ENCODE measurements at regions not wholly inside any gene's neighbourhood (a gene's known extent, or its start where the extent isn't known, plus 50 kb on each side); places are given as distances from the start of the nearest gene placed in this dataset.

GRCh38 chr5:114310666-114311065 lies 51.2 kb upstream of the KCNN2 start:
- ATAC-seq = no peak
- no peak for TF ChIP-seq BACH2 (CRISPR knock-in tag; IDR thresholded peaks at IDR 0.05; ENCODE audit: borderline replicate concordance)
- TF ChIP-seq, protein P1, sequence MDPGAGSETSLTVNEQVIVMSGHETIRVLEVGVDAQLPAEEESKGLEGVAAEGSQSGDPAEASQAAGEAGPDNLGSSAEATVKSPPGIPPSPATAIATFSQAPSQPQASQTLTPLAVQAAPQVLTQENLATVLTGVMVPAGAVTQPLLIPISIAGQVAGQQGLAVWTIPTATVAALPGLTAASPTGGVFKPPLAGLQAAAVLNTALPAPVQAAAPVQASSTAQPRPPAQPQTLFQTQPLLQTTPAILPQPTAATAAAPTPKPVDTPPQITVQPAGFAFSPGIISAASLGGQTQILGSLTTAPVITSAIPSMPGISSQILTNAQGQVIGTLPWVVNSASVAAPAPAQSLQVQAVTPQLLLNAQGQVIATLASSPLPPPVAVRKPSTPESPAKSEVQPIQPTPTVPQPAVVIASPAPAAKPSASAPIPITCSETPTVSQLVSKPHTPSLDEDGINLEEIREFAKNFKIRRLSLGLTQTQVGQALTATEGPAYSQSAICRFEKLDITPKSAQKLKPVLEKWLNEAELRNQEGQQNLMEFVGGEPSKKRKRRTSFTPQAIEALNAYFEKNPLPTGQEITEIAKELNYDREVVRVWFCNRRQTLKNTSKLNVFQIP (CRISPR knock-in tag; IDR thresholded peaks at IDR 0.05; ENCODE audit: borderline replicate concordance, low read depth) = no peak
- no peak for TF ChIP-seq OSR1 (CRISPR knock-in tag; IDR thresholded peaks at IDR 0.05)
- no peak for TF ChIP-seq RARB (CRISPR knock-in tag; IDR thresholded peaks at IDR 0.05)
- TF ChIP-seq, protein P2, sequence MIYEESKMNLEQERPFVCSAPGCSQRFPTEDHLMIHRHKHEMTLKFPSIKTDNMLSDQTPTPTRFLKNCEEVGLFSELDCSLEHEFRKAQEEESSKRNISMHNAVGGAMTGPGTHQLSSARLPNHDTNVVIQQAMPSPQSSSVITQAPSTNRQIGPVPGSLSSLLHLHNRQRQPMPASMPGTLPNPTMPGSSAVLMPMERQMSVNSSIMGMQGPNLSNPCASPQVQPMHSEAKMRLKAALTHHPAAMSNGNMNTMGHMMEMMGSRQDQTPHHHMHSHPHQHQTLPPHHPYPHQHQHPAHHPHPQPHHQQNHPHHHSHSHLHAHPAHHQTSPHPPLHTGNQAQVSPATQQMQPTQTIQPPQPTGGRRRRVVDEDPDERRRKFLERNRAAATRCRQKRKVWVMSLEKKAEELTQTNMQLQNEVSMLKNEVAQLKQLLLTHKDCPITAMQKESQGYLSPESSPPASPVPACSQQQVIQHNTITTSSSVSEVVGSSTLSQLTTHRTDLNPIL (CRISPR knock-in tag; IDR thresholded peaks at IDR 0.05; ENCODE audit: low read depth) = no peak
- no peak for TF ChIP-seq ZNF8 (CRISPR knock-in tag; IDR thresholded peaks at IDR 0.05)
- TF ChIP-seq TSHZ2 (CRISPR knock-in tag; IDR thresholded peaks at IDR 0.05) = no peak
- no peak for TF ChIP-seq PPARA (CRISPR knock-in tag; IDR thresholded peaks at IDR 0.05; ENCODE audit: borderline replicate concordance)
- no peak for TF ChIP-seq ZNF565 (CRISPR knock-in tag; conservative IDR thresholded peaks at IDR 0.05; ENCODE audit: low read depth)
- no peak for TF ChIP-seq TOX (CRISPR knock-in tag; IDR thresholded peaks at IDR 0.05; ENCODE audit: borderline replicate concordance)
- TF ChIP-seq ZNF70 (CRISPR knock-in tag; IDR thresholded peaks at IDR 0.05) = no peak
- no peak for TF ChIP-seq ZC3H10 (CRISPR knock-in tag; IDR thresholded peaks at IDR 0.05)
- no peak for TF ChIP-seq CSDC2 (CRISPR knock-in tag; IDR thresholded peaks at IDR 0.05)
- no peak for TF ChIP-seq SNAI2 (CRISPR knock-in tag; IDR thresholded peaks at IDR 0.05)
- TF ChIP-seq ESRRG (CRISPR knock-in tag; IDR thresholded peaks at IDR 0.05) = no peak
- TF ChIP-seq ZFP3 (CRISPR knock-in tag; IDR thresholded peaks at IDR 0.05) = no peak
- no peak for TF ChIP-seq ZFP30 (CRISPR knock-in tag; IDR thresholded peaks at IDR 0.05)

DNA sequence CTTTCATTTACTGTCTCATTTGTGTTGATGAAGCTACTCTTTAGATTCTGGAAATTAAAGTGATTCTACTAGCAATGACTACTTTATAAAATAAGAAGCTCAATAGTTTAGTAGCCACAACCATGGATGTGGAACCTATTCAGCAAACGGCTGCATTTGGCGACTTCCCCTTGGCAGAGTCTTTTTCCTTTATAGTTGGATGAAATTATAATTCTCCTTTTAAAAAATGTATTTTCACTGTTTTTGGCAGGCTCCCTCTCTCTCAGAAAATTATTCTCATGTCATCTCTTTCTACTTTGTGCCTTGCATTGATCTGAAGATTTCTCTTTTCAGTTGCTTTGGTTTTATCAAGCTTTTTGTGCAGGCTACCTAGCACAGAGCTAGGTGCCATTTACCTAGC lies 50.6 kb upstream of the KCNN2 start:
- TF ChIP-seq TOX (CRISPR knock-in tag; IDR thresholded peaks at IDR 0.05; ENCODE audit: borderline replicate concordance) (no peak), BACH2 (CRISPR knock-in tag; IDR thresholded peaks at IDR 0.05; ENCODE audit: borderline replicate concordance) (no peak), SNAI2 (CRISPR knock-in tag; IDR thresholded peaks at IDR 0.05) (no peak), ESRRG (CRISPR knock-in tag; IDR thresholded peaks at IDR 0.05) (no peak), CSDC2 (CRISPR knock-in tag; IDR thresholded peaks at IDR 0.05) (no peak)
- TF ChIP-seq, protein P2 (CRISPR knock-in tag; IDR thresholded peaks at IDR 0.05; ENCODE audit: low read depth) = no peak
- no peak for ATAC-seq

- TF ChIP-seq ZFP30 (CRISPR knock-in tag; IDR thresholded peaks at IDR 0.05) (no peak), ZC3H10 (CRISPR knock-in tag; IDR thresholded peaks at IDR 0.05) (no peak), TOX (CRISPR knock-in tag; IDR thresholded peaks at IDR 0.05; ENCODE audit: borderline replicate concordance) (no peak)
- ATAC-seq = no peak
These were observed 49.9 kb upstream of the KCNN2 start for GRCh38 chr5:114311968-114312367.

Data from SK-N-SH treated with all-trans-retinoic acid at 6 μM for 48 hours (cell line).